Heart left ventricle (tissue), 16 donors: ENCODE measurements at regions not wholly inside any gene's neighbourhood (a gene's known extent, or its start where the extent isn't known, plus 50 kb on each side); places are given as distances from the start of the nearest gene placed in this dataset.

Experiments
- ATAC-seq, 4 donors: fragments of 200-7000 bp; cut with Tn5 transposase; one replicate each; pipeline ENCODE4 v1.9.1; 2020 to 2022; ENCODE audit warnings: moderate library complexity in 4 of 4, mild to moderate bottlenecking in 3 of 4, moderate number of reproducible peaks in 1 of 4
- DNase-seq, 5 donors: peaks; one replicate each; pipeline ENCODE4 v3.0.0-alpha.2; 2020
- H3K27ac ChIP-seq, 12 donors: fragments of 200-600 bp; sonication (generic) in 4 of 12; one replicate each; pipeline versions ENCODE4 v1.5.0 to v1.8.0; 2016 to 2022; ENCODE audit warnings: mild to moderate bottlenecking in 2 of 12
- H3K27me3 ChIP-seq, 9 donors: fragments of 200-600 bp; sonication (generic) in 2 of 9; one replicate each; pipeline versions ENCODE4 v1.5.1 to v1.8.0; 2016 to 2022; ENCODE audit warnings: mild to moderate bottlenecking in 3 of 9
- H3K36me3 ChIP-seq, 9 donors: fragments of 200-600 bp; sonication (generic) in 2 of 9; one replicate each; pipeline versions ENCODE4 v1.5.0 to v1.8.0; 2018 to 2022; ENCODE audit warnings: mild to moderate bottlenecking in 2 of 9
- H3K4me1 ChIP-seq, 12 donors: fragments of 200-600 bp; sonication (generic) in 4 of 12; one replicate each; pipeline versions ENCODE4 v1.5.0 to v1.8.0; 2016 to 2022; ENCODE audit warnings: mild to moderate bottlenecking in 3 of 12
- H3K4me3 ChIP-seq, 12 donors: fragments of 200-600 bp; sonication (generic) in 4 of 12; one replicate each; pipeline versions ENCODE4 v1.5.0 to v1.8.0; 2017 to 2022; ENCODE audit warnings: mild to moderate bottlenecking in 9 of 12, moderate library complexity in 4 of 12
- H3K9me3 ChIP-seq, 12 donors: fragments of 200-600 bp; sonication (generic) in 4 of 12; one replicate each; pipeline versions ENCODE4 v1.5.0 to v1.8.0; 2016 to 2022; ENCODE audit warnings: mild to moderate bottlenecking in 1 of 12
- CTCF ChIP-seq, 12 donors: fragments of 200-600 bp; sonication (generic) in 4 of 12; IDR thresholded peaks; one replicate each; pipeline versions ENCODE4 v1.5.0 to v1.8.0; 2018 to 2022; ENCODE audit warnings: antibody characterized with exemption in 12 of 12, mild to moderate bottlenecking in 5 of 12
- POLR2A ChIP-seq, 2 donors: fragments of 450-650 bp; IDR thresholded peaks; one replicate each; pipeline ENCODE4 v1.6.1; 2017; ENCODE audit warnings: antibody characterized with exemption in 2 of 2, mild to moderate bottlenecking in 2 of 2, moderate library complexity in 2 of 2
- WGBS, 4 donors: extraction: QIAGEN DNeasy Blood & Tissue Kit in 2 of 4; methylation state at CpG; one replicate each; pipeline versions ENCODE4 v1.1.5 to v1.1.7; 2013 to 2018; 5-methylcytosine and 5-hydroxymethylcytosine counted together
- intact Hi-C, 10 donors: fragments of 100-400 bp; cut with DNase I; formaldehyde crosslinking; loops; one replicate each; pipeline versions ENCODE4 v1.11.1 to v1.14.2; 2022
- donor health status: ischemic (EF 13 %, LVEDD 7.1; RV severe dilation, severe dysfunction).
- donor health status: healthy with polysubstance abuse.
- donor health status: DM: no; HTN: yes; CAD: no.
- donor health status: DM: no; HTN: no; CAD: no.
- donor health status: ischemic (EF 25% LVEDD 6.9; RV normal size, moderate dysfunction).
- donor health status: ischemic (EF 25% LVEDD 5.7; RV mildly dilated, moderate dysfunction).
- donor health status: healthy.
- donor health status: DM: yes; HTN: yes; CAD: no.
- donor health status: ischemic (EF 35%, LVEDD 5.7; RV mildly dilated, moderate dysfunction).
- donor health status: nonischemic (EF 11% LVEDD 7.7; RV severe dilation, severe dysfunction).
- donor health status: DM: yes; HTN: yes; CAD: no.
- donor health status: PGD.
- donor health status: ischemic (EF 29% LVEDD 5.4; RV normal size, mild dysfunction).
- donor health status: nonischemic (EF 23%, LVEDD 6.1; RV moderate dilation, normal function).

- DNase-seq (no peak), ATAC-seq (no peak)
- Histone ChIP-seq H3K4me1 (no peaks in the 10 kb centered on the region), H3K36me3 (no peaks in the 10 kb centered on the region), H3K27ac (no peak overlapping the region), H3K4me3 (no peak overlapping the region), H3K9me3 (no peaks in the 10 kb centered on the region), H3K27me3 (no peaks in the 10 kb centered on the region)
- intact Hi-C loops, result loop anchor here in 2 of 10 donors (10.0 kb wide), 2 partner anchors 147 to 1007 kb away; no protein-coding TSS in a partner anchor
- TF ChIP-seq POLR2A (IDR thresholded peaks at IDR 0.05) (no peak), CTCF (IDR thresholded peaks at IDR 0.05) (no peak)
- 82 to 98% (median 92%) methylated on average over 1 of the region's 1 CpG for WGBS, 4 donors
These were observed 241.9 kb downstream of the BCL11A start for GRCh38 chr2:60311524-60311923.

- DNase-seq (no peak), ATAC-seq (no peak)
- H3K4me1 ChIP-seq, result no peaks in the 10 kb centered on the region
- no peak for TF ChIP-seq POLR2A (IDR thresholded peaks at IDR 0.05)
- no peaks in the 10 kb centered on the region for H3K36me3 ChIP-seq
- no peaks in the 10 kb centered on the region for H3K9me3 ChIP-seq
- no peak overlapping the region for H3K4me3 ChIP-seq
- intact Hi-C loops, result loop anchor here in 2 of 10 donors (10.0 kb wide), 2 partner anchors 145 to 1005 kb away; no protein-coding TSS in a partner anchor
- 71 to 81% (median 78%) methylated on average over 5 of the region's 5 CpGs for WGBS, 4 donors
- no peak overlapping the region for H3K27ac ChIP-seq
- H3K27me3 ChIP-seq, result no peaks in the 10 kb centered on the region
These were observed 243.4 kb downstream of the BCL11A start for GRCh38 chr2:60309941-60310660.

GRCh38 chr2:60309336-60309735 lies 244.1 kb downstream of the BCL11A start:
- Histone ChIP-seq H3K27me3 (no peaks in the 10 kb centered on the region), H3K4me3 (no peak overlapping the region), H3K27ac (no peak overlapping the region), H3K36me3 (no peaks in the 10 kb centered on the region), H3K9me3 (no peaks in the 10 kb centered on the region), H3K4me1 (no peaks in the 10 kb centered on the region)
- ATAC-seq (no peak), DNase-seq (no peak)
- no peak for TF ChIP-seq CTCF (IDR thresholded peaks at IDR 0.05)
- TF ChIP-seq POLR2A (IDR thresholded peaks at IDR 0.05), result no peak
- intact Hi-C loops, result no loop called here
- 72 to 85% (median 81%) methylated on average over 4 of the region's 4 CpGs for WGBS, 4 donors

- no peak for DNase-seq
- no peak overlapping the region for H3K4me3 ChIP-seq
- TF ChIP-seq POLR2A (IDR thresholded peaks at IDR 0.05) (no peak), CTCF (IDR thresholded peaks at IDR 0.05) (no peak)
- no peaks in the 10 kb centered on the region for H3K36me3 ChIP-seq
- H3K27me3 ChIP-seq, result no peaks in the 10 kb centered on the region
- H3K27ac ChIP-seq, result no peak overlapping the region
- H3K9me3 ChIP-seq, result no peaks in the 10 kb centered on the region
- H3K4me1 ChIP-seq, result no peaks in the 10 kb centered on the region
- no peak for ATAC-seq
- 17 to 25% (median 22%) methylated on average over 5 of the region's 5 CpGs for WGBS, 4 donors
- intact Hi-C loops, result no loop called here
These were observed 247.1 kb downstream of the BCL11A start for GRCh38 chr2:60306267-60306861.
